ENCODE measurements at regions not wholly inside any gene's neighbourhood (a gene's known extent, or its start where the extent isn't known, plus 50 kb on each side); places are given as distances from the start of the nearest gene placed in this dataset.

DNA sequence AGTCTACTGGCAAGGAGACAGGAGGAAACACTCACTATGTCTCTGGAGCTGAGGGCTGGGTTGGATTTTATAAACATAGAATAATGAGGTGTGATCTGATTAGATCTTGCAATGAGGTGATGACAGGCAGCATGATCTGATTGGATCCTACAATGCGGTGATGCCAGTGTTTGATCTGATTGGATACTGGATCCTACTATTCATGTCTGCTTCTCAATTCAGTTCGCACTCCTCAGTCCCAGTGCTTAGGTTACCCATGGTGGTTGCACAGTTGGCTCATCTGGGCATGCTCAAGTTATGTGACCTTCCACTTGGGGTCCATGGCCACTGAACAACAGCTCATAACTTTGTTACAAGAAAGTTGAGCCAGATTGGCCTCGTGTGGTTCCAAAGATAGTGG lies 469.5 kb downstream of the TSHZ3 start (continued):
- TF ChIP-seq, protein P1, sequence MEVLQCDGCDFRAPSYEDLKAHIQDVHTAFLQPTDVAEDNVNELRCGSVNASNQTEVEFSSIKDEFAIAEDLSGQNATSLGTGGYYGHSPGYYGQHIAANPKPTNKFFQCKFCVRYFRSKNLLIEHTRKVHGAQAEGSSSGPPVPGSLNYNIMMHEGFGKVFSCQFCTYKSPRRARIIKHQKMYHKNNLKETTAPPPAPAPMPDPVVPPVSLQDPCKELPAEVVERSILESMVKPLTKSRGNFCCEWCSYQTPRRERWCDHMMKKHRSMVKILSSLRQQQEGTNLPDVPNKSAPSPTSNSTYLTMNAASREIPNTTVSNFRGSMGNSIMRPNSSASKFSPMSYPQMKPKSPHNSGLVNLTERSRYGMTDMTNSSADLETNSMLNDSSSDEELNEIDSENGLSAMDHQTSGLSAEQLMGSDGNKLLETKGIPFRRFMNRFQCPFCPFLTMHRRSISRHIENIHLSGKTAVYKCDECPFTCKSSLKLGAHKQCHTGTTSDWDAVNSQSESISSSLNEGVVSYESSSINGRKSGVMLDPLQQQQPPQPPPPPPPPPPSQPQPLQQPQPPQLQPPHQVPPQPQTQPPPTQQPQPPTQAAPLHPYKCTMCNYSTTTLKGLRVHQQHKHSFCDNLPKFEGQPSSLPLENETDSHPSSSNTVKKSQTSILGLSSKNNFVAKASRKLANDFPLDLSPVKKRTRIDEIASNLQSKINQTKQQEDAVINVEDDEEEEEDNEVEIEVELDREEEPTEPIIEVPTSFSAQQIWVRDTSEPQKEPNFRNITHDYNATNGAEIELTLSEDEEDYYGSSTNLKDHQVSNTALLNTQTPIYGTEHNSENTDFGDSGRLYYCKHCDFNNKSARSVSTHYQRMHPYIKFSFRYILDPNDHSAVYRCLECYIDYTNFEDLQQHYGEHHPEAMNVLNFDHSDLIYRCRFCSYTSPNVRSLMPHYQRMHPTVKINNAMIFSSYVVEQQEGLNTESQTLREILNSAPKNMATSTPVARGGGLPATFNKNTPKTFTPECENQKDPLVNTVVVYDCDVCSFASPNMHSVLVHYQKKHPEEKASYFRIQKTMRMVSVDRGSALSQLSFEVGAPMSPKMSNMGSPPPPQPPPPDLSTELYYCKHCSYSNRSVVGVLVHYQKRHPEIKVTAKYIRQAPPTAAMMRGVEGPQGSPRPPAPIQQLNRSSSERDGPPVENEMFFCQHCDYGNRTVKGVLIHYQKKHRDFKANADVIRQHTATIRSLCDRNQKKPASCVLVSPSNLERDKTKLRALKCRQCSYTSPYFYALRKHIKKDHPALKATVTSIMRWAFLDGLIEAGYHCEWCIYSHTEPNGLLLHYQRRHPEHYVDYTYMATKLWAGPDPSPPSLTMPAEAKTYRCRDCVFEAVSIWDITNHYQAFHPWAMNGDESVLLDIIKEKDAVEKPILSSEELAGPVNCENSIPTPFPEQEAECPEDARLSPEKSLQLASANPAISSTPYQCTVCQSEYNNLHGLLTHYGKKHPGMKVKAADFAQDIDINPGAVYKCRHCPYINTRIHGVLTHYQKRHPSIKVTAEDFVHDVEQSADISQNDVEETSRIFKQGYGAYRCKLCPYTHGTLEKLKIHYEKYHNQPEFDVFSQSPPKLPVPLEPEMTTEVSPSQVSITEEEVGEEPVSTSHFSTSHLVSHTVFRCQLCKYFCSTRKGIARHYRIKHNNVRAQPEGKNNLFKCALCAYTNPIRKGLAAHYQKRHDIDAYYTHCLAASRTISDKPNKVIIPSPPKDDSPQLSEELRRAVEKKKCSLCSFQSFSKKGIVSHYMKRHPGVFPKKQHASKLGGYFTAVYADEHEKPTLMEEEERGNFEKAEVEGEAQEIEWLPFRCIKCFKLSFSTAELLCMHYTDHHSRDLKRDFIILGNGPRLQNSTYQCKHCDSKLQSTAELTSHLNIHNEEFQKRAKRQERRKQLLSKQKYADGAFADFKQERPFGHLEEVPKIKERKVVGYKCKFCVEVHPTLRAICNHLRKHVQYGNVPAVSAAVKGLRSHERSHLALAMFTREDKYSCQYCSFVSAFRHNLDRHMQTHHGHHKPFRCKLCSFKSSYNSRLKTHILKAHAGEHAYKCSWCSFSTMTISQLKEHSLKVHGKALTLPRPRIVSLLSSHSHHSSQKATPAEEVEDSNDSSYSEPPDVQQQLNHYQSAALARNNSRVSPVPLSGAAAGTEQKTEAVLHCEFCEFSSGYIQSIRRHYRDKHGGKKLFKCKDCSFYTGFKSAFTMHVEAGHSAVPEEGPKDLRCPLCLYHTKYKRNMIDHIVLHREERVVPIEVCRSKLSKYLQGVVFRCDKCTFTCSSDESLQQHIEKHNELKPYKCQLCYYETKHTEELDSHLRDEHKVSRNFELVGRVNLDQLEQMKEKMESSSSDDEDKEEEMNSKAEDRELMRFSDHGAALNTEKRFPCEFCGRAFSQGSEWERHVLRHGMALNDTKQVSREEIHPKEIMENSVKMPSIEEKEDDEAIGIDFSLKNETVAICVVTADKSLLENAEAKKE (CRISPR knock-in tag; IDR thresholded peaks at IDR 0.05) = no peak
- TF ChIP-seq, protein P2, sequence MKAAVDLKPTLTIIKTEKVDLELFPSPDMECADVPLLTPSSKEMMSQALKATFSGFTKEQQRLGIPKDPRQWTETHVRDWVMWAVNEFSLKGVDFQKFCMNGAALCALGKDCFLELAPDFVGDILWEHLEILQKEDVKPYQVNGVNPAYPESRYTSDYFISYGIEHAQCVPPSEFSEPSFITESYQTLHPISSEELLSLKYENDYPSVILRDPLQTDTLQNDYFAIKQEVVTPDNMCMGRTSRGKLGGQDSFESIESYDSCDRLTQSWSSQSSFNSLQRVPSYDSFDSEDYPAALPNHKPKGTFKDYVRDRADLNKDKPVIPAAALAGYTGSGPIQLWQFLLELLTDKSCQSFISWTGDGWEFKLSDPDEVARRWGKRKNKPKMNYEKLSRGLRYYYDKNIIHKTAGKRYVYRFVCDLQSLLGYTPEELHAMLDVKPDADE (IDR thresholded peaks at IDR 0.05) = no peak
- TF ChIP-seq EZH2 (IDR thresholded peaks at IDR 0.05; ENCODE audit: low read depth, unreplicated experiment) (no peak), ZNF114 (CRISPR knock-in tag; IDR thresholded peaks at IDR 0.05) (no peak), POLR2AphosphoS5 (IDR thresholded peaks at IDR 0.05; ENCODE audit: low read depth) (no peak), ZNF331 (CRISPR knock-in tag; IDR thresholded peaks at IDR 0.05; ENCODE audit: low read depth) (no peak), JUNB (IDR thresholded peaks at IDR 0.05; ENCODE audit: unreplicated experiment) (no peak), CTCF (conservative IDR thresholded peaks at IDR 0.05; ENCODE audit: low read depth in 2 of 2) (no peak), EZH2phosphoT487 (IDR thresholded peaks at IDR 0.05; ENCODE audit: unreplicated experiment) (no peak), STAT1 (IDR thresholded peaks at IDR 0.05; ENCODE audit: unreplicated experiment) (no peak)
